ENCODE measurements at regions not wholly inside any gene's neighbourhood (a gene's known extent, or its start where the extent isn't known, plus 50 kb on each side); places are given as distances from the start of the nearest gene placed in this dataset.

GRCh38 chr18:8458546-8459215 is 150.6 kb upstream of the RAB12 start:
- no peaks in the 10 kb centered on the region for H4K20me1 ChIP-seq (ENCODE audit: control insufficient read depth, insufficient read depth, low read depth, low read length)
- H3K27ac ChIP-seq (ENCODE audit: low read depth, low read length), result no peak overlapping the region
- H3K4me1 ChIP-seq (ENCODE audit: control insufficient read depth, low read length), result no peaks in the 10 kb centered on the region
- no peak for TF ChIP-seq EZH2phosphoT487 (IDR thresholded peaks at IDR 0.05; ENCODE audit: borderline replicate concordance, low read length)
- TF ChIP-seq, protein P1, sequence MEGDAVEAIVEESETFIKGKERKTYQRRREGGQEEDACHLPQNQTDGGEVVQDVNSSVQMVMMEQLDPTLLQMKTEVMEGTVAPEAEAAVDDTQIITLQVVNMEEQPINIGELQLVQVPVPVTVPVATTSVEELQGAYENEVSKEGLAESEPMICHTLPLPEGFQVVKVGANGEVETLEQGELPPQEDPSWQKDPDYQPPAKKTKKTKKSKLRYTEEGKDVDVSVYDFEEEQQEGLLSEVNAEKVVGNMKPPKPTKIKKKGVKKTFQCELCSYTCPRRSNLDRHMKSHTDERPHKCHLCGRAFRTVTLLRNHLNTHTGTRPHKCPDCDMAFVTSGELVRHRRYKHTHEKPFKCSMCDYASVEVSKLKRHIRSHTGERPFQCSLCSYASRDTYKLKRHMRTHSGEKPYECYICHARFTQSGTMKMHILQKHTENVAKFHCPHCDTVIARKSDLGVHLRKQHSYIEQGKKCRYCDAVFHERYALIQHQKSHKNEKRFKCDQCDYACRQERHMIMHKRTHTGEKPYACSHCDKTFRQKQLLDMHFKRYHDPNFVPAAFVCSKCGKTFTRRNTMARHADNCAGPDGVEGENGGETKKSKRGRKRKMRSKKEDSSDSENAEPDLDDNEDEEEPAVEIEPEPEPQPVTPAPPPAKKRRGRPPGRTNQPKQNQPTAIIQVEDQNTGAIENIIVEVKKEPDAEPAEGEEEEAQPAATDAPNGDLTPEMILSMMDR (IDR thresholded peaks at IDR 0.05; ENCODE audit: low read depth, low read length, poor library complexity, severe bottlenecking), result no peak
- no peaks in the 10 kb centered on the region for H3F3A ChIP-seq (ENCODE audit: control insufficient read depth, insufficient read depth)
- H3K9me3 ChIP-seq (ENCODE audit: control insufficient read depth, insufficient read depth, low read length), result no peaks in the 10 kb centered on the region
- H3K9me2 ChIP-seq (replicated peaks; ENCODE audit: control insufficient read depth, low read length), result no peaks in the 10 kb centered on the region
- no peaks in the 10 kb centered on the region for H3K79me2 ChIP-seq (ENCODE audit: control insufficient read depth, low read length)
- H3K4me3 ChIP-seq (ENCODE audit: low read length), result no peak overlapping the region
- no peaks in the 10 kb centered on the region for H3K36me3 ChIP-seq (ENCODE audit: control insufficient read depth, low read length)
- no peak overlapping the region for H3K4me2 ChIP-seq (ENCODE audit: low read length)
- no peaks in the 10 kb centered on the region for H3K27me3 ChIP-seq (ENCODE audit: control insufficient read depth, low read length)

DNA sequence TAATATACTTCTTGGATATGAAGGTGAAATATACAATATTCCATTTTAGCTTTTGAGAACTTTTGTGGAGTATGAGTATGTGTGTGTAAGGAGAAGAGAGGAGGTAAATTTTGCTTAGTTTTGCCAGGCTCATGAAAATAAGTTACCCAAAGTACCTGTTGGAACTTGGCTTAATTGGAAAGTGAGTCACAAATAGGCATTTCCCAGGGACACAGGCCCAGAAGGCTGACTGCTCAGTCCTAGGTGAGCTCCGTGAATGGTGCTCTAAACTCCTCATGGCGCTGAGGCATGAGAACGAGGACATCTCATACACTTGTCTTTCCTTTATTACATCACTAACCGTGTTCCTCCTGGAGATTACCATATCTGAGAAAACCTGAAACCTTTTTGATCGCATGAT is 148.5 kb upstream of the RAB12 start:
- Histone ChIP-seq H3K79me2 (ENCODE audit: control insufficient read depth, low read length) (no peaks in the 10 kb centered on the region), H3K27me3 (ENCODE audit: control insufficient read depth, low read length) (no peaks in the 10 kb centered on the region), H3F3A (ENCODE audit: control insufficient read depth, insufficient read depth) (no peaks in the 10 kb centered on the region), H3K27ac (ENCODE audit: low read depth, low read length) (no peak overlapping the region), H3K9me3 (ENCODE audit: control insufficient read depth, insufficient read depth, low read length) (no peaks in the 10 kb centered on the region), H3K4me1 (ENCODE audit: control insufficient read depth, low read length) (no peaks in the 10 kb centered on the region), H3K4me2 (ENCODE audit: low read length) (no peak overlapping the region), H3K4me3 (ENCODE audit: low read length) (no peak overlapping the region), H3K9me2 (replicated peaks; ENCODE audit: control insufficient read depth, low read length) (no peaks in the 10 kb centered on the region), H3K36me3 (ENCODE audit: control insufficient read depth, low read length) (no peaks in the 10 kb centered on the region), H4K20me1 (ENCODE audit: control insufficient read depth, insufficient read depth, low read depth, low read length) (no peaks in the 10 kb centered on the region)
- TF ChIP-seq, protein P1 (IDR thresholded peaks at IDR 0.05; ENCODE audit: low read depth, low read length, poor library complexity, severe bottlenecking), result no peak
- no peak for TF ChIP-seq EZH2phosphoT487 (IDR thresholded peaks at IDR 0.05; ENCODE audit: borderline replicate concordance, low read length)

- Histone ChIP-seq H3K27me3 (ENCODE audit: control insufficient read depth, low read length) (no peaks in the 10 kb centered on the region), H3K27ac (ENCODE audit: low read depth, low read length) (no peak overlapping the region), H3K36me3 (ENCODE audit: control insufficient read depth, low read length) (no peaks in the 10 kb centered on the region), H3K4me2 (ENCODE audit: low read length) (no peak overlapping the region), H4K20me1 (ENCODE audit: control insufficient read depth, insufficient read depth, low read depth, low read length) (no peaks in the 10 kb centered on the region), H3K4me3 (ENCODE audit: low read length) (no peak overlapping the region), H3K4me1 (ENCODE audit: control insufficient read depth, low read length) (no peaks in the 10 kb centered on the region), H3F3A (ENCODE audit: control insufficient read depth, insufficient read depth) (no peaks in the 10 kb centered on the region), H3K9me2 (replicated peaks; ENCODE audit: control insufficient read depth, low read length) (no peaks in the 10 kb centered on the region), H3K79me2 (ENCODE audit: control insufficient read depth, low read length) (no peaks in the 10 kb centered on the region), H3K9me3 (ENCODE audit: control insufficient read depth, insufficient read depth, low read length) (no peaks in the 10 kb centered on the region)
- TF ChIP-seq, protein P1 (IDR thresholded peaks at IDR 0.05; ENCODE audit: low read depth, low read length, poor library complexity, severe bottlenecking), result no peak
- TF ChIP-seq EZH2phosphoT487 (IDR thresholded peaks at IDR 0.05; ENCODE audit: borderline replicate concordance, low read length), result no peak
Observed at GRCh38 chr18:8461544-8461943, 147.7 kb upstream of the RAB12 start.

Measured in DOHH2 (cell line).